Fibroblast of lung (primary cell): ENCODE measurements at regions not wholly inside any gene's neighbourhood (a gene's known extent, or its start where the extent isn't known, plus 50 kb on each side); places are given as distances from the start of the nearest gene placed in this dataset.

ENCODE experiments used
- DNase-seq, 2 donors: peaks; one replicate each; pipeline versions ENCODE4 v3.0.0 to v3.0.0-alpha.2; 2010; ENCODE audit warnings: low read depth in 2 of 2
- H2AFZ ChIP-seq: 2 replicates; pipeline ENCODE4 v1.5.1; 2012; ENCODE audit warnings: low read length, control low read depth, inconsistent platforms
- H3K27ac ChIP-seq: 2 replicates; pipeline ENCODE4 v1.5.1; 2011; ENCODE audit warnings: low read length, control low read depth; ENCODE audit not compliant: insufficient read depth
- H3K27me3 ChIP-seq: 2 replicates; pipeline ENCODE4 v1.5.1; 2011; ENCODE audit warnings: mild to moderate bottlenecking, low read length; ENCODE audit not compliant: control insufficient read depth, insufficient read depth
- H3K36me3 ChIP-seq: 2 replicates; pipeline ENCODE4 v1.5.1; 2011; ENCODE audit warnings: low read length; ENCODE audit not compliant: control insufficient read depth, insufficient read depth
- H3K4me1 ChIP-seq: 2 replicates; pipeline ENCODE4 v1.5.1; 2011; ENCODE audit warnings: low read length; ENCODE audit not compliant: control insufficient read depth, insufficient read depth; ENCODE audit errors: extremely low read depth
- H3K4me2 ChIP-seq: 2 replicates; pipeline ENCODE4 v1.5.1; 2011; ENCODE audit warnings: low read length, control low read depth; ENCODE audit not compliant: insufficient read depth; ENCODE audit errors: extremely low read depth
- H3K4me3 ChIP-seq, 4 experiments: fragments of 200-600 bp in 1 of 4; sonication (generic) in 1 of 4; replicated peaks in 1 of 4; 2 replicates each; pipeline ENCODE4 v1.5.1; 2011 to 2016; ENCODE audit warnings: low read length in 4 of 4, low read depth in 3 of 4, mild to moderate bottlenecking in 3 of 4, control low read depth in 2 of 4, inconsistent platforms in 1 of 4, mixed read lengths in 1 of 4; ENCODE audit not compliant: insufficient read depth in 1 of 4; ENCODE audit errors: control extremely low read depth in 1 of 4
- H3K79me2 ChIP-seq: 2 replicates; pipeline ENCODE4 v1.5.1; 2012; ENCODE audit warnings: mild to moderate bottlenecking, low read length, inconsistent platforms; ENCODE audit not compliant: control insufficient read depth, insufficient read depth
- H3K9ac ChIP-seq: 2 replicates; pipeline ENCODE4 v1.5.1; 2011; ENCODE audit warnings: mild to moderate bottlenecking, low read length, control low read depth; ENCODE audit not compliant: insufficient read depth
- H3K9me3 ChIP-seq: 2 replicates; pipeline ENCODE4 v1.5.1; 2012; ENCODE audit warnings: low read depth, low read length; ENCODE audit not compliant: control insufficient read depth, insufficient read depth
- H4K20me1 ChIP-seq: 2 replicates; pipeline ENCODE4 v1.5.1; 2011; ENCODE audit warnings: low read length; ENCODE audit not compliant: control insufficient read depth, insufficient read depth; ENCODE audit errors: extremely low read depth
- EZH2 ChIP-seq: IDR thresholded peaks from 2 replicates; pipeline ENCODE4 v1.5.1; 2012; ENCODE audit warnings: low read length, control low read depth, mild to moderate bottlenecking; ENCODE audit errors: missing control alignments
- TF ChIP-seq, protein P1 (sequence below), 2 donors: IDR thresholded peaks in 1 of 2; conservative IDR thresholded peaks in 1 of 2; 1 replicate in 1 of 2; 2 replicates in 1 of 2; pipeline ENCODE4 v1.5.1; 2011 to 2012; ENCODE audit warnings: low read length in 2 of 2, control low read depth in 1 of 2, inconsistent platforms in 1 of 2, low read depth in 1 of 2, mild to moderate bottlenecking in 1 of 2

DNA sequence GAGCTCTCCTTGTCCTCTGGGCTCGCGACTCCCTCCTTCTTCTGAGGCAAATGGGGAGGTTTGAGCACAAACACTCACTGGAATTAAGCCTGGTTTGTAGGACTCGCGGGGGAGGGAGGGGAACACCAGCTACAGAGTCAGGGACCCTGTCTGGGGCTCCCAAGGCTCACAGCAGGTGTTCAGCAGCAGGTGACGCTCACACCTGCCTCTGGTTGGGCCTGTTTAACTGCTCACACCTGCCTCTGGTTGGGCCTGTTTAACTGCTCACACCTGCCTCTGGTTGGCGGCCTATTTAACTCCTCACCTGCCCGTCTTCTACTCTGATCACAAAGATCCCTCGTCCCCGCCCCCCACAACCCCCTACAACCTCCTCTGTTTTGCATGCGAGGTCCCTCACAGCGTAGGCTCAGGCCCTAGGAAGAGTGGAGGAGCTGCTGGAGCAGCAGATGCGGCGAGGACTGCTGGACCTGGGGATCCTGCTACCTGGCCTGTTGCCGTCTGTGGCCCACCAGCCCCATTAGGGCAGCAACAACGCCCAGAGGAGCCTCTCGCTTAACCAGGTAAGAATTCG lies 181.9 kb downstream of the ERMARD start:
- Histone ChIP-seq H4K20me1 (no peaks in the 10 kb centered on the region), H3K79me2 (no peaks in the 10 kb centered on the region), H3K27me3 (no peaks in the 10 kb centered on the region), H3K9ac (no peak overlapping the region), H3K36me3 (no peaks in the 10 kb centered on the region), H2AFZ (no peak overlapping the region), H3K27ac (no peak overlapping the region), H3K4me1 (no peaks in the 10 kb centered on the region), H3K4me2 (no peak overlapping the region), H3K4me3 (no peak overlapping the region), H3K9me3 (no peaks in the 10 kb centered on the region)
- TF ChIP-seq, protein P1, sequence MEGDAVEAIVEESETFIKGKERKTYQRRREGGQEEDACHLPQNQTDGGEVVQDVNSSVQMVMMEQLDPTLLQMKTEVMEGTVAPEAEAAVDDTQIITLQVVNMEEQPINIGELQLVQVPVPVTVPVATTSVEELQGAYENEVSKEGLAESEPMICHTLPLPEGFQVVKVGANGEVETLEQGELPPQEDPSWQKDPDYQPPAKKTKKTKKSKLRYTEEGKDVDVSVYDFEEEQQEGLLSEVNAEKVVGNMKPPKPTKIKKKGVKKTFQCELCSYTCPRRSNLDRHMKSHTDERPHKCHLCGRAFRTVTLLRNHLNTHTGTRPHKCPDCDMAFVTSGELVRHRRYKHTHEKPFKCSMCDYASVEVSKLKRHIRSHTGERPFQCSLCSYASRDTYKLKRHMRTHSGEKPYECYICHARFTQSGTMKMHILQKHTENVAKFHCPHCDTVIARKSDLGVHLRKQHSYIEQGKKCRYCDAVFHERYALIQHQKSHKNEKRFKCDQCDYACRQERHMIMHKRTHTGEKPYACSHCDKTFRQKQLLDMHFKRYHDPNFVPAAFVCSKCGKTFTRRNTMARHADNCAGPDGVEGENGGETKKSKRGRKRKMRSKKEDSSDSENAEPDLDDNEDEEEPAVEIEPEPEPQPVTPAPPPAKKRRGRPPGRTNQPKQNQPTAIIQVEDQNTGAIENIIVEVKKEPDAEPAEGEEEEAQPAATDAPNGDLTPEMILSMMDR (conservative IDR thresholded peaks at IDR 0.05 in 1 of 2, IDR thresholded peaks at IDR 0.05 in 1 of 2; ENCODE audit: low read depth in 1 of 2, low read length in 2 of 2), result no peak
- TF ChIP-seq EZH2, result no peak
- no peak for DNase-seq

- Histone ChIP-seq H3K9me3 (no peaks in the 10 kb centered on the region), H3K9ac (no peak overlapping the region), H4K20me1 (no peaks in the 10 kb centered on the region), H2AFZ (no peak overlapping the region), H3K79me2 (no peaks in the 10 kb centered on the region), H3K36me3 (no peaks in the 10 kb centered on the region), H3K4me2 (no peak overlapping the region), H3K4me1 (no peaks in the 10 kb centered on the region), H3K4me3 (no peak overlapping the region), H3K27ac (no peak overlapping the region), H3K27me3 (no peaks in the 10 kb centered on the region)
- DNase-seq, result no peak
- TF ChIP-seq, protein P1 (conservative IDR thresholded peaks at IDR 0.05 in 1 of 2, IDR thresholded peaks at IDR 0.05 in 1 of 2; ENCODE audit: low read depth in 1 of 2, low read length in 2 of 2), result no peak
- TF ChIP-seq EZH2, result no peak
These were observed 181.1 kb downstream of the ERMARD start for GRCh38 chr6:169932491-169932890.

- no peak overlapping the region for H3K9ac ChIP-seq
- no peak overlapping the region for H2AFZ ChIP-seq
- no peak overlapping the region for H3K4me2 ChIP-seq
- no peaks in the 10 kb centered on the region for H3K36me3 ChIP-seq
- no peak overlapping the region for H3K27ac ChIP-seq
- no peaks in the 10 kb centered on the region for H3K79me2 ChIP-seq
- DNase-seq, result no peak
- H3K9me3 ChIP-seq, result no peaks in the 10 kb centered on the region
- H3K27me3 ChIP-seq, result no peaks in the 10 kb centered on the region
- H3K4me1 ChIP-seq, result no peaks in the 10 kb centered on the region
- TF ChIP-seq EZH2, result no peak
- TF ChIP-seq, protein P1 (conservative IDR thresholded peaks at IDR 0.05 in 1 of 2, IDR thresholded peaks at IDR 0.05 in 1 of 2; ENCODE audit: low read depth in 1 of 2, low read length in 2 of 2), result no peak
- no peak overlapping the region for H3K4me3 ChIP-seq
- H4K20me1 ChIP-seq, result no peaks in the 10 kb centered on the region
These were observed 179.8 kb downstream of the ERMARD start for GRCh38 chr6:169931261-169931660.
